Karpas-422 (cell line): ENCODE measurements at regions not wholly inside any gene's neighbourhood (a gene's known extent, or its start where the extent isn't known, plus 50 kb on each side); places are given as distances from the start of the nearest gene placed in this dataset.
"Not testable (repeated sequence)": the region's sequence is repeated elsewhere in the genome, so short reads cannot be mapped to it uniquely, and the experiment has no call there.

Source experiments
- DNase-seq: peaks from one replicate; pipeline ENCODE4 v3.0.0-alpha.2; 2015
- H2AFZ ChIP-seq: fragments of 200-600 bp; sonication (generic); 2 replicates; pipeline ENCODE4 v1.6.1; 2014; ENCODE audit warnings: antibody characterized with exemption, low read length, mixed read lengths
- H3K27ac ChIP-seq: fragments of 200-600 bp; sonication (generic); 2 replicates; pipeline ENCODE4 v1.5.1; 2014; ENCODE audit warnings: mild to moderate bottlenecking, low read length, moderate library complexity
- H3K27me3 ChIP-seq: fragments of 200-600 bp; sonication (generic); 2 replicates; pipeline ENCODE4 v1.6.1; 2014; ENCODE audit warnings: low read length, mixed read lengths
- H3K36me3 ChIP-seq: fragments of 200-600 bp; sonication (generic); 2 replicates; pipeline ENCODE4 v1.6.1; 2014; ENCODE audit warnings: low read length, mixed read lengths; ENCODE audit not compliant: insufficient read depth
- H3K4me1 ChIP-seq: fragments of 200-600 bp; sonication (generic); 2 replicates; pipeline ENCODE4 v1.6.1; 2014; ENCODE audit warnings: mild to moderate bottlenecking, low read length, mixed read lengths
- H3K4me2 ChIP-seq: fragments of 200-600 bp; sonication (generic); 2 replicates; pipeline ENCODE4 v1.6.1; 2014; ENCODE audit warnings: low read length, low read depth, mild to moderate bottlenecking; ENCODE audit not compliant: poor library complexity, severe bottlenecking
- H3K4me3 ChIP-seq: fragments of 200-600 bp; sonication (generic); 2 replicates; pipeline ENCODE4 v1.5.1; 2014; ENCODE audit warnings: mild to moderate bottlenecking, antibody characterized with exemption, low read length, mixed read lengths
- H3K79me2 ChIP-seq: fragments of 200-600 bp; sonication (generic); 2 replicates; pipeline ENCODE4 v1.6.1; 2014; ENCODE audit warnings: mild to moderate bottlenecking, low read length, mixed read lengths
- H3K9ac ChIP-seq: fragments of 200-600 bp; sonication (generic); 2 replicates; pipeline ENCODE4 v1.6.0; 2014; ENCODE audit warnings: low read length
- H3K9me2 ChIP-seq: fragments of 200-600 bp; sonication (generic), shearing (Covaris generic); replicated peaks from 2 replicates; pipeline ENCODE4 v1.6.0; 2014; ENCODE audit warnings: mild to moderate bottlenecking, low read length, moderate library complexity; ENCODE audit not compliant: insufficient read depth
- H3K9me3 ChIP-seq: fragments of 300-700, 200-600 bp; sonication (generic); 2 replicates; pipeline ENCODE4 v1.6.1; 2014; ENCODE audit warnings: low read length, mixed read lengths
- H4K20me1 ChIP-seq: fragments of 200-600 bp; sonication (generic); 2 replicates; pipeline ENCODE4 v1.6.1; 2014; ENCODE audit warnings: mild to moderate bottlenecking, antibody characterized with exemption, low read length, low read depth; ENCODE audit not compliant: insufficient read depth

DNA sequence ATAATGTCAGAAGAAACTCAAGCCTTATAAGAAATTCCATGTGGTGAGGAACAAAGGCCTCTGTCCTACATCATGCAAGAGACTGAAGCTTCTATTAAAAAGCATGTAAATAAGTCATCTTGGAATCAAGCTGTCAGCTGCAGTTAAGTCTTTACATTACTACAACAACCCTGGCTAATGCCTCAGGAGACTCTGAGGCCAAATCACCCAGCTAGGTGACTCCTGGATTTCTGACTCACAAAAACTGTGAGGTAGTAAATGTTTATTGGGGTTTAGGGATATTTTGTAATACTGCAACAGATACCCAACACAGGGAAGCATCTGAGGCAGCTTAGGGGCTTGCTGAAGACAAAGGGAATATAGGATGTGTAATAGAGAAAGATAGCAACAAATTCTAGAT, 89.6 kb downstream of the C11orf87 start:
- Histone ChIP-seq H3K9me2 (0 out of 2 replicates have a peak, but pooled peaks cover 6% of the 10 kb centered on the region), H4K20me1 (no peaks in the 10 kb centered on the region), H3K4me2 (no peak overlapping the region), H3K9ac (no peak overlapping the region), H3K27me3 (no peaks in the 10 kb centered on the region), H3K36me3 (no peaks in the 10 kb centered on the region), H3K27ac (no peak overlapping the region), H2AFZ (no peak overlapping the region), H3K4me3 (no peak overlapping the region), H3K9me3 (no peaks in the 10 kb centered on the region), H3K79me2 (no peaks in the 10 kb centered on the region), H3K4me1 (no peaks in the 10 kb centered on the region)
- DNase-seq, result no peak

DNA sequence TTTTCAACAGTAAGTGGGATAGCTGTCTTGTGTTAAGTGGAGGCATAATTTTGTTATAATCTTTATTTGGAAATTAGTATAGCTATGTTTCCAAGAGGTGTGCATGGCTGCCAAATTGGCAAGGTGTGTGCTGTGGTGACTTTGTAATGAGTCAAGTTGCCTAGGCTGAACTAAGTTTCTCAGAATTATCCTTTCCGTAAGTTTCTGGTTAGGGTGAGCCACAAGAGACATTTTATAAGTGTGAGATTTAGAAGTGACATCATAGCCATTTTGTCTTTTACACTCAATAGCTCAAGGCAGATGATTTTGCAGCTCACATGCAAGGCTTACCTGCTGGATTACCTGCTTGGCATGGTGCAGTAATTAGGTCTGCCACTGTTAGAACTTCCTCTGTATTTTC, 90.3 kb downstream of the C11orf87 start:
- H3K4me1 ChIP-seq, result no peaks in the 10 kb centered on the region
- no peaks in the 10 kb centered on the region for H4K20me1 ChIP-seq
- H3K4me2 ChIP-seq, result no peak overlapping the region
- H3K27ac ChIP-seq, result no peak overlapping the region
- H3K9me2 ChIP-seq, result 0 out of 2 replicates have a peak, but pooled peaks cover 6% of the 10 kb centered on the region
- H3K27me3 ChIP-seq, result no peaks in the 10 kb centered on the region
- H3K36me3 ChIP-seq, result no peaks in the 10 kb centered on the region
- no peak for DNase-seq
- H3K4me3 ChIP-seq, result no peak overlapping the region
- H2AFZ ChIP-seq, result no peak overlapping the region
- no peaks in the 10 kb centered on the region for H3K79me2 ChIP-seq
- H3K9ac ChIP-seq, result no peak overlapping the region
- no peaks in the 10 kb centered on the region for H3K9me3 ChIP-seq

DNA sequence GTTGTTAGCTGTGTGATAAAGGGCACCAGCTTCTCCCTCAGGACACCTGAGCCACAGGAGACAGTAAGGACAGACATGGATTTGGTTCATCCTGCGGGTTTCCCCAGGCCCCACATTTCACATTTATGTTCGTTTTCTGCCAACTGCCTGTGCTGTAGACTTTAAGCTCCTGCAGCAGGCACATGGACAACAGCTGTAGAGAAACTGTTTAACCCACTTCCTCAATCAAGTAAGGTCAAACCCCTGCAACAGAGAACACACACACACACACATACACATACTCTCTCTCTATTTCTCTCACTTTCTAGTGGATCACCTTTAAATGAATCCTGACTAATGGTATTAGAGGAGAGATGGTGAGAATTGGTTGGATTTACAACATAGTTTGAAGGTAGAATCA, 90.7 kb downstream of the C11orf87 start:
- no peak overlapping the region for H3K4me2 ChIP-seq
- peak; percentile 47 for DNase-seq
- H3K9me3 ChIP-seq, result no peaks in the 10 kb centered on the region
- H3K9me2 ChIP-seq, result 0 out of 2 replicates have a peak, but pooled peaks cover 6% of the 10 kb centered on the region
- no peak overlapping the region for H2AFZ ChIP-seq
- H3K4me1 ChIP-seq, result no peaks in the 10 kb centered on the region
- no peaks in the 10 kb centered on the region for H3K27me3 ChIP-seq
- H3K27ac ChIP-seq, result no peak overlapping the region
- no peaks in the 10 kb centered on the region for H3K36me3 ChIP-seq
- no peak overlapping the region for H3K9ac ChIP-seq
- no peaks in the 10 kb centered on the region for H3K79me2 ChIP-seq
- no peak overlapping the region for H3K4me3 ChIP-seq
- no peaks in the 10 kb centered on the region for H4K20me1 ChIP-seq

DNA sequence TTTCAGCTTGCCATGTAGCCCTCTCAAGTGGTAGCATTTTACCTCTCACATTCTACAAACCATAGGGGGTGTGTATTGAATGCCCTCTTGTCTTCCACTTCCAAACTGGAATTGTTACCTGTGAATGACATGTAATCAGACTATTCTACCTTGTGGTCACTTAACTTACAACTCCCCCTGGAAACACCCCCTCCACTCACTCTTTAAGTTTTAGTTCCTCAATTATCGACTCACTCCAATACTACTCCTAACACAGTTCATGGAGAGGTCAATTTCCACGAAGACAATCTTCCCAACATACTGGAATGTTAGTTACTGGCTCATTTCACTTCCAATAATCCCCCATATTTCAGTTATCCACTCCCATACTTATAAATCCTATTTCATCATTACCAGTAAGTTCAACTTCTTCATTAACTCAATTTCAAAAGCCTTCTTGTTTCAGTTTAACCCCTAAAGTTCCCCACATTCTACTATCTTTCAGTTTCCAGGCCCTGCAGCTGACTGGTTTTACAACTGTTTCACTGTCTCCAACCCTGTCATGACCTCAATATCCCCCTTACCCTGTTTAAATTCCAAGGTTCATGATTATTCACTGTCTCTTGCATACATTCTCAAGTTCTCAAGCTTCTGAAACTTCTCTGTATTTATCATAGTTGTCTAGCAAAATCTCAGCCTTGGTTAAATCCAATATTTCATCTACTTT, 92.5 kb downstream of the C11orf87 start:
- Histone ChIP-seq H3K4me2 (no peak overlapping the region), H3K4me3 (no peak overlapping the region), H2AFZ (no peak overlapping the region), H3K9me3 (no peaks in the 10 kb centered on the region), H3K27me3 (no peaks in the 10 kb centered on the region), H3K36me3 (no peaks in the 10 kb centered on the region), H4K20me1 (no peaks in the 10 kb centered on the region), H3K9ac (no peak overlapping the region), H3K79me2 (no peaks in the 10 kb centered on the region), H3K27ac (no peak overlapping the region), H3K9me2 (0 out of 2 replicates have a peak, but pooled peaks cover 6% of the 10 kb centered on the region), H3K4me1 (no peaks in the 10 kb centered on the region)
- DNase-seq, result no peak

DNA sequence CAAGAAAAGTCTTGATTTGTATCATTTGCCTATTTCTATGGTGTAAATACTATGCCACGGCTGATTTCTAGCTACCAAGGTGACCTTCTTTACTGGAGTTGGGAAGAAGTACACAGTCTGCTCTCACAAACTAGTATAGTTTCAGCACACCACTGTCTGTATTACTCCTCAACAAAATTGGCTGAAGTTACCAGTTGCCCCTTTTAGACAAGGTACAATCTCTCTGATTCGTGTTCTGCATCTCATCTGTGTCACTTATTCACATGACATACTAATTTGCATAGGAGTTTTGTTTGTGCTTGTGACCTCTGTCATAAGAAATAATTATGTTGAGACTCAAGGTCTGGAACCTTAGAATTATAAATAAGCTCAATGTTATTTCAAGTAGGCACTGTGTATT, 97.3 kb downstream of the C11orf87 start:
- Histone ChIP-seq H3K9ac (no peak overlapping the region), H3K36me3 (no peaks in the 10 kb centered on the region), H4K20me1 (no peaks in the 10 kb centered on the region), H3K4me3 (no peak overlapping the region), H3K79me2 (no peaks in the 10 kb centered on the region), H3K9me3 (no peaks in the 10 kb centered on the region), H3K27me3 (no peaks in the 10 kb centered on the region), H3K4me1 (no peaks in the 10 kb centered on the region), H3K9me2 (0 out of 2 replicates have a peak, but pooled peaks cover 6% of the 10 kb centered on the region), H2AFZ (no peak overlapping the region), H3K27ac (no peak overlapping the region), H3K4me2 (no peak overlapping the region)
- no peak for DNase-seq

DNA sequence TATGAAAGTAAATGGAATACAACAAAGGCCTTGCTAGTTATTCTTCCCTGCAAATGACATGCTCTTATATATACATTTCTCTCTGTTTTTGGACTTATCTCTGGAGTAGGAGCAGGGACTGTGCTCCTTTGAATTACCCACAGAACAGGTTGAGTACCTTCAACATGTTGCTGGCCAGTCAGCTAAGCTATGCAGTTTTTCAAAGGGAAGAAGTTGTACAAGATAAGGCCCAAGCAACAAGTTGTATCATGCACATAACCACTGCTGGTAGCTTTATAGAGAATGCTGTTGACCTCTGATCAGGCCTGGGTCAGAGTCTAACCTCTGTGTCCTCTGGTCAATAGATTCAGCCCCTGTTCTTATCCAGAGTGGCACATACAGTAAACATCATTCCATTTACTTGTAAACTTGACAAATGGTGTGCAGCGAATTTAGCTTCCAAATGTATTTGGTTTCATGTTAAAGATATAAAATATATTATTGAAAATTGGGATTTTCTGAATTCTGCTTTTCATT, 99.6 kb downstream of the C11orf87 start:
- Histone ChIP-seq H3K9ac (no peak overlapping the region), H4K20me1 (no peaks in the 10 kb centered on the region), H3K4me3 (no peak overlapping the region), H3K27me3 (no peaks in the 10 kb centered on the region), H2AFZ (no peak overlapping the region), H3K9me2 (no peaks in the 10 kb centered on the region), H3K9me3 (no peaks in the 10 kb centered on the region), H3K4me1 (no peaks in the 10 kb centered on the region), H3K27ac (no peak overlapping the region), H3K4me2 (no peak overlapping the region), H3K36me3 (no peaks in the 10 kb centered on the region), H3K79me2 (no peaks in the 10 kb centered on the region)
- DNase-seq, result no peak

DNA sequence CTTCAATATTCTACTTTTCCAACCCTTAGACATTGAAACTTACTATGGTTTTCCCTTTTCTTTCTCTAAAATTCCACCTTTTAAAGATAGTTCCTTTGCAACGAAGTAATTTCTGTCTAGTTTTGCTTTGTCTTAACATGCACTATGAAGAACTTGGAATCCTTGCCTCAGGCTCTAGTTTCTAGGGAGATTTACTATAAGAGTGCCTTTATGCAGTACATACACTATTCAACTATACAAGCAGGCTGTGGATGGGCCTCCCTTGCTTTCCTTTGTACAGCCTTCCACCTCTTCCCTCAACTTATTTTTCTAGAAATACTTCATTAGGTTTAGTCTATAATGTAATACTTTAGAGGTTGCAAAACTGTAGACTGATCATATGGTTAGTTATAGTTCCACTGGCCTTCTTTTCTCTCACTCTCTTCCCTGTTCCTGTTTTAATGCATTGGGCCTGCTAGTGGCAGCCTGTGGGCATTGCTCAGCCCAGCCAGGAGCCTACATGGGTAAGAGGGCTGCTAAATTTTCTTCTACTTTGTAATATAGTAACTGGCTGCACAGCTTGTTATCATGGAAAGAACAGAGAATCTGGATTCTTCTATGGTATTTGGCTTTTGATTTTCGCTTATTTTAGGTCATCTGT, 100.2 kb downstream of the C11orf87 start:
- no peaks in the 10 kb centered on the region for H3K9me3 ChIP-seq
- H3K27ac ChIP-seq, result no peak overlapping the region
- no peaks in the 10 kb centered on the region for H3K36me3 ChIP-seq
- H2AFZ ChIP-seq, result no peak overlapping the region
- no peaks in the 10 kb centered on the region for H4K20me1 ChIP-seq
- no peak overlapping the region for H3K4me2 ChIP-seq
- H3K27me3 ChIP-seq, result no peaks in the 10 kb centered on the region
- H3K9ac ChIP-seq, result no peak overlapping the region
- no peaks in the 10 kb centered on the region for H3K79me2 ChIP-seq
- H3K4me3 ChIP-seq, result no peak overlapping the region
- H3K9me2 ChIP-seq, result no peaks in the 10 kb centered on the region
- no peak for DNase-seq
- H3K4me1 ChIP-seq, result no peaks in the 10 kb centered on the region

DNA sequence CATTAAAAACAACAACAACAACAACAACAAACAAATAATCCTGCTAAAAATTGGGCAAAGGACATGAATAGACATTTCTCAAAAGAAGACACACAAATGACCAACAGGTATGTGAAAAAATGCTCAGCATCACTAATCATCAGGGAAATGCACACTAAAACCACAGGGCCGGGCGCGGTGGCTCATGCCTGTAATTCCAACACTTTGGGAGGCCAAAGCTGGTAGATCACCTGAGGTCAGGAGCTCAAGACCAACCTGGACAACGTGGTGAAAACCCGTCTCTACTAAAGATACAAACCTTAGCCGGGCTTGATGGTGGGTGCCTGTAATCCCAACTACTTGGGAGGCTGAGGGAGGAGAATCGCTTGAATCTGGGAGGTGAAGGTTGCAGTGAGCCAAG, 103.6 kb downstream of the C11orf87 start:
- not testable (repeated sequence) for H3K4me3 ChIP-seq, H3K9ac ChIP-seq, H3K27me3 ChIP-seq, H2AFZ ChIP-seq, DNase-seq, H3K36me3 ChIP-seq, H3K27ac ChIP-seq, H3K79me2 ChIP-seq, H3K4me1 ChIP-seq, H4K20me1 ChIP-seq, H3K9me3 ChIP-seq, H3K4me2 ChIP-seq, H3K9me2 ChIP-seq
